Upper lobe of left lung (tissue), 6 donors: ENCODE measurements at regions not wholly inside any gene's neighbourhood (a gene's known extent, or its start where the extent isn't known, plus 50 kb on each side); places are given as distances from the start of the nearest gene placed in this dataset.

Source experiments
- ATAC-seq, 2 donors: fragments of 200-7000 bp; cut with Tn5 transposase; one replicate each; pipeline ENCODE4 v1.9.1; 2022; ENCODE audit warnings: mild to moderate bottlenecking in 2 of 2, moderate library complexity in 2 of 2; ENCODE audit not compliant: low FRiP score in 2 of 2
- DNase-seq, 2 donors: peaks; one replicate each; pipeline ENCODE4 v3.0.0-alpha.2; 2019 to 2020
- H3K27ac ChIP-seq, 4 donors: fragments of 200-600 bp; sonication (generic); one replicate each; pipeline ENCODE4 v1.5.1; 2016 to 2019
- H3K27me3 ChIP-seq, 4 donors: fragments of 200-600 bp; sonication (generic); one replicate each; pipeline ENCODE4 v1.5.1; 2017 to 2019
- H3K36me3 ChIP-seq, 4 donors: fragments of 200-600 bp; sonication (generic); one replicate each; pipeline ENCODE4 v1.5.1; 2016 to 2019
- H3K4me1 ChIP-seq, 4 donors: fragments of 200-600 bp; sonication (generic); one replicate each; pipeline ENCODE4 v1.5.1; 2018 to 2019
- H3K4me3 ChIP-seq, 4 donors: fragments of 200-600 bp; sonication (generic); one replicate each; pipeline ENCODE4 v1.5.1; 2017 to 2019; ENCODE audit warnings: mild to moderate bottlenecking in 2 of 4, moderate library complexity in 1 of 4
- H3K9me3 ChIP-seq, 4 donors: fragments of 200-600 bp; sonication (generic); one replicate each; pipeline ENCODE4 v1.5.1; 2018 to 2019
- EP300 ChIP-seq, 4 donors: sonication (generic); formaldehyde crosslinking; IDR thresholded peaks; one replicate each; pipeline ENCODE4 v1.5.1; 2017; ENCODE audit warnings: antibody characterized with exemption in 4 of 4, control low read depth in 2 of 4
- POLR2A ChIP-seq, 4 donors: fragments of 450-650 bp; IDR thresholded peaks; one replicate each; pipeline ENCODE4 v1.5.1; 2016 to 2017; ENCODE audit warnings: antibody characterized with exemption in 4 of 4, mild to moderate bottlenecking in 2 of 4
- POLR2AphosphoS5 ChIP-seq, 2 donors: sonication (generic); formaldehyde crosslinking; IDR thresholded peaks; one replicate each; pipeline ENCODE4 v1.5.1; 2017; ENCODE audit warnings: antibody characterized with exemption in 2 of 2
- WGBS, 2 donors: methylation state at CpG; one replicate each; pipeline ENCODE4 v1.1.5; 2017 to 2018; 5-methylcytosine and 5-hydroxymethylcytosine counted together
- TF ChIP-seq, protein P1 (sequence below), 6 experiments: fragments of 450-650 bp in 4 of 6; fragments of 200-600 bp in 2 of 6; sonication (generic) in 2 of 6; IDR thresholded peaks; one replicate each; pipeline ENCODE4 v1.5.1; 2016 to 2019; ENCODE audit warnings: antibody characterized with exemption in 6 of 6
- donor health status: DM: no; HTN: no; CAD: no; lungs with moderate emphysema.
- donor health status: DM: no; HTN: yes; CAD: no; lungs with severe emphysema.

GRCh38 chr20:20808016-20808415, 95.6 kb upstream of the RALGAPA2 start:
- TF ChIP-seq POLR2A (IDR thresholded peaks at IDR 0.05) (no peak), EP300 (IDR thresholded peaks at IDR 0.05) (no peak), POLR2AphosphoS5 (IDR thresholded peaks at IDR 0.05) (no peak)
- TF ChIP-seq, protein P1, sequence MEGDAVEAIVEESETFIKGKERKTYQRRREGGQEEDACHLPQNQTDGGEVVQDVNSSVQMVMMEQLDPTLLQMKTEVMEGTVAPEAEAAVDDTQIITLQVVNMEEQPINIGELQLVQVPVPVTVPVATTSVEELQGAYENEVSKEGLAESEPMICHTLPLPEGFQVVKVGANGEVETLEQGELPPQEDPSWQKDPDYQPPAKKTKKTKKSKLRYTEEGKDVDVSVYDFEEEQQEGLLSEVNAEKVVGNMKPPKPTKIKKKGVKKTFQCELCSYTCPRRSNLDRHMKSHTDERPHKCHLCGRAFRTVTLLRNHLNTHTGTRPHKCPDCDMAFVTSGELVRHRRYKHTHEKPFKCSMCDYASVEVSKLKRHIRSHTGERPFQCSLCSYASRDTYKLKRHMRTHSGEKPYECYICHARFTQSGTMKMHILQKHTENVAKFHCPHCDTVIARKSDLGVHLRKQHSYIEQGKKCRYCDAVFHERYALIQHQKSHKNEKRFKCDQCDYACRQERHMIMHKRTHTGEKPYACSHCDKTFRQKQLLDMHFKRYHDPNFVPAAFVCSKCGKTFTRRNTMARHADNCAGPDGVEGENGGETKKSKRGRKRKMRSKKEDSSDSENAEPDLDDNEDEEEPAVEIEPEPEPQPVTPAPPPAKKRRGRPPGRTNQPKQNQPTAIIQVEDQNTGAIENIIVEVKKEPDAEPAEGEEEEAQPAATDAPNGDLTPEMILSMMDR (IDR thresholded peaks at IDR 0.05) = no peak
- 59 to 61% methylated on average over 4 of the region's 4 CpGs for WGBS, 2 donors

GRCh38 chr20:20806121-20807095, 94.0 kb upstream of the RALGAPA2 start:
- WGBS, 2 donors = 82 to 90% methylated on average over 11 to 12 of the region's 12 CpGs
- DNase-seq = no peak
- Histone ChIP-seq H3K36me3 (no peaks in the 10 kb centered on the region), H3K27ac (no peak overlapping the region), H3K27me3 (no peaks in the 10 kb centered on the region), H3K4me1 (no peaks in the 10 kb centered on the region), H3K4me3 (no peak overlapping the region), H3K9me3 (no peaks in the 10 kb centered on the region)
- no peak for TF ChIP-seq POLR2A (IDR thresholded peaks at IDR 0.05)
- TF ChIP-seq, protein P1 (IDR thresholded peaks at IDR 0.05) = no peak
- TF ChIP-seq POLR2AphosphoS5 (IDR thresholded peaks at IDR 0.05) = no peak
- ATAC-seq = no peak

More at GRCh38 chr20:20808016-20808415, 95.6 kb upstream of the RALGAPA2 start:
- ATAC-seq = no peak
- Histone ChIP-seq H3K27ac (no peak overlapping the region), H3K4me3 (no peak overlapping the region), H3K36me3 (no peaks in the 10 kb centered on the region), H3K9me3 (no peaks in the 10 kb centered on the region), H3K4me1 (no peaks in the 10 kb centered on the region), H3K27me3 (no peaks in the 10 kb centered on the region)
- DNase-seq = no peak

- peaks cover 0 to 3% (median 0%) of the 10 kb centered on the region in 4 donors for H3K4me1 ChIP-seq
- ATAC-seq (no peak), DNase-seq (no peak)
- H3K36me3 ChIP-seq = no peaks in the 10 kb centered on the region
- H3K4me3 ChIP-seq = no peak overlapping the region
- no peak for TF ChIP-seq POLR2A (IDR thresholded peaks at IDR 0.05)
- no peak for TF ChIP-seq EP300 (IDR thresholded peaks at IDR 0.05)
- TF ChIP-seq POLR2AphosphoS5 (IDR thresholded peaks at IDR 0.05) = no peak
- TF ChIP-seq, protein P1 (IDR thresholded peaks at IDR 0.05) = no peak
- no peak overlapping the region for H3K27ac ChIP-seq
- WGBS, 2 donors = 83 to 90% methylated on average over 3 of the region's 3 CpGs
- H3K27me3 ChIP-seq = no peaks in the 10 kb centered on the region
- no peaks in the 10 kb centered on the region for H3K9me3 ChIP-seq
Observed at GRCh38 chr20:20803011-20803410, 90.6 kb upstream of the RALGAPA2 start.

GRCh38 chr20:20802328-20802727, 89.9 kb upstream of the RALGAPA2 start:
- DNase-seq (no peak), ATAC-seq (no peak)
- peak; percentile 12 to 34 for TF ChIP-seq POLR2AphosphoS5 (IDR thresholded peaks at IDR 0.05)
- no peak for TF ChIP-seq POLR2A (IDR thresholded peaks at IDR 0.05)
- no peak overlapping the region for H3K27ac ChIP-seq
- H3K9me3 ChIP-seq = no peaks in the 10 kb centered on the region
- peaks cover 0 to 3% (median 0%) of the 10 kb centered on the region in 4 donors for H3K4me1 ChIP-seq
- no peaks in the 10 kb centered on the region for H3K27me3 ChIP-seq
- WGBS, 2 donors = 71 to 73% methylated on average over 3 of the region's 3 CpGs
- H3K4me3 ChIP-seq = no peak overlapping the region
- no peaks in the 10 kb centered on the region for H3K36me3 ChIP-seq

DNA sequence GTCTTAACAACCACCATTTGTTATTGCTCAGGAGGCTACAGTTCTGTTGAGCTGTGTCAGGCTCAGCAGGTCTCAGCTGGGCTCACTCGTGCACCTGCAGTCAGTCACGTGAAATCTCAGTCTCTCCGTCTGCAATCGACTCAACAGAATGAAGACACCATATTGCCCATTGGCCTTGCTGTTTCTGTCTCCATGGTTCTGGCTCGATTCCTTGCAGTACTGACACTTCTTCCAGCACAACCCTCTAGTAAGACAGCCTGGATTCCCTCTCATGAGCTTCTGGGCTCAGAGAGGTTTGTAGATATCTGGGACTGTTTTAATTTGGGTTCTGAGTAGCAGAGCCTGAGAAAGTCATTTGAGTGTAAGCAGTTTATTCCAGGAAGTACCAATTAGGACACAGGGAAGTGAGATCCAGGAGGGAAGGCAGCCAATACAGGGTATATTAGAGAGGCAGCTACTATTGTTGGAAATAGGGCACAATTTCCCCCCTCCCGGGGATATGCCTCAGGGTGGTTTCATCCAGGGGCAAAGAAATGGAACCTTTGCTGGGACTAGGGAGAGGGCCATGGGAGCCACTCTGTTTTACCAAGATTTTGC, 87.4 kb upstream of the RALGAPA2 start:
- Histone ChIP-seq H3K4me1 (peaks cover 0 to 3% (median 0%) of the 10 kb centered on the region in 4 donors), H3K4me3 (no peak overlapping the region), H3K27me3 (no peaks in the 10 kb centered on the region), H3K27ac (no peak overlapping the region), H3K9me3 (no peaks in the 10 kb centered on the region), H3K36me3 (no peaks in the 10 kb centered on the region)
- DNase-seq (no peak), ATAC-seq (no peak)
- TF ChIP-seq POLR2AphosphoS5 (IDR thresholded peaks at IDR 0.05) (no peak), EP300 (IDR thresholded peaks at IDR 0.05) (no peak), POLR2A (IDR thresholded peaks at IDR 0.05) (no peak)
- TF ChIP-seq, protein P1 (IDR thresholded peaks at IDR 0.05) = no peak
- 89 to 91% methylated on average over 6 of the region's 6 CpGs for WGBS, 2 donors
